Fibroblast of villous mesenchyme (primary cell): ENCODE measurements at regions not wholly inside any gene's neighbourhood (a gene's known extent, or its start where the extent isn't known, plus 50 kb on each side); places are given as distances from the start of the nearest gene placed in this dataset.
A peak's percentile ranks its signal among the peaks of the same experiment; 100 is the strongest.
"Not testable (repeated sequence)": the region's sequence is repeated elsewhere in the genome, so short reads cannot be mapped to it uniquely, and the experiment has no call there.

Experiments
- DNase-seq: peaks from one replicate; pipeline ENCODE4 v3.0.0-alpha.2; 2010; ENCODE audit warnings: low read depth
- H3K4me3 ChIP-seq: 2 replicates; pipeline ENCODE4 v1.5.1; 2011; ENCODE audit warnings: low read depth, mild to moderate bottlenecking, low read length
- TF ChIP-seq, protein P1 (sequence below): IDR thresholded peaks from 2 replicates; pipeline ENCODE4 v1.5.1; 2012; ENCODE audit warnings: low read depth, mild to moderate bottlenecking, low read length; ENCODE audit not compliant: insufficient read depth

- H3K4me3 ChIP-seq = no peak overlapping the region
- no peak for DNase-seq
- TF ChIP-seq, protein P1, sequence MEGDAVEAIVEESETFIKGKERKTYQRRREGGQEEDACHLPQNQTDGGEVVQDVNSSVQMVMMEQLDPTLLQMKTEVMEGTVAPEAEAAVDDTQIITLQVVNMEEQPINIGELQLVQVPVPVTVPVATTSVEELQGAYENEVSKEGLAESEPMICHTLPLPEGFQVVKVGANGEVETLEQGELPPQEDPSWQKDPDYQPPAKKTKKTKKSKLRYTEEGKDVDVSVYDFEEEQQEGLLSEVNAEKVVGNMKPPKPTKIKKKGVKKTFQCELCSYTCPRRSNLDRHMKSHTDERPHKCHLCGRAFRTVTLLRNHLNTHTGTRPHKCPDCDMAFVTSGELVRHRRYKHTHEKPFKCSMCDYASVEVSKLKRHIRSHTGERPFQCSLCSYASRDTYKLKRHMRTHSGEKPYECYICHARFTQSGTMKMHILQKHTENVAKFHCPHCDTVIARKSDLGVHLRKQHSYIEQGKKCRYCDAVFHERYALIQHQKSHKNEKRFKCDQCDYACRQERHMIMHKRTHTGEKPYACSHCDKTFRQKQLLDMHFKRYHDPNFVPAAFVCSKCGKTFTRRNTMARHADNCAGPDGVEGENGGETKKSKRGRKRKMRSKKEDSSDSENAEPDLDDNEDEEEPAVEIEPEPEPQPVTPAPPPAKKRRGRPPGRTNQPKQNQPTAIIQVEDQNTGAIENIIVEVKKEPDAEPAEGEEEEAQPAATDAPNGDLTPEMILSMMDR = no peak
These were observed 579.4 kb downstream of the GRXCR1 start for GRCh38 chr4:43471950-43472349.

DNA sequence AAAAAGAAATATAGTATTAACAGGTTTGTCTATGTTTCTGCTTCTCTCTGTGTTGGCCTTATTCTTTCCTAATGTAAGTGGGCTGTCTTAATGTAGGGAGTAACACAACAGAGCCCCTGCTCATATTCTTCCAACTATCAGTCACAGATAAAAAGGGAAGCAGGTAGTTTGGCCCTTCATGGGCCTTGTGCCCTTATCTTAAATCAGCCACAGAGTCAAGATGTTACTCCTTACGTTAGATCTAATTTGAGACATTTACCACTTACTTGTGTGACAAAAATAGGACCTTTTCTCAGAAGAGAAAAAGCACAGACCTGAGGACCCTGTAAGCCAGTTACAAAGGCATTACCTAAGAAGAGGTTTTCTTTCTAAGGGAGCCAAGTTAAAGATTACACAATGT lies 589.0 kb downstream of the GRXCR1 start:
- DNase-seq = no peak
- H3K4me3 ChIP-seq = no peak overlapping the region
- TF ChIP-seq, protein P1 = no peak

GRCh38 chr4:43485196-43485595 lies 592.7 kb downstream of the GRXCR1 start:
- TF ChIP-seq, protein P1 = no peak
- no peak overlapping the region for H3K4me3 ChIP-seq
- peak; percentile 3 for DNase-seq

DNA sequence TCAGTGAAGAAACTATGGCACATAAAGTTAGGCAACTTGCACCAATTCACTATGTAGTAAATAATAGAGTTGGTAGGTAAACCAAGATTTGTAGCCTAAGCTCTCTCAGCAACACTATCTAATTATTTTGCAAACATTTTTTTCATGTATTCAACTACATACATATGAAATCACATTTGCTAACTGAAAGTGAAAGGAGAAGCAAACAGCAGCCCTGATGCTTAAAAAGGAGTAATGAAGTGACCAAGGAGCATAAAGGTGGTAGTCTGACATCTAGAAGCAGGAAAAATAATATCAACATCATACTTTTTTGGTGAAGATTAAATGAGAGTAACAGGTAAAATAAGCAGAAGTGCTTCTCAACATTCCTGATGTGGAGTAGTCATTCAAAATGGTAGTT lies 603.7 kb downstream of the GRXCR1 start:
- DNase-seq = peak; percentile 29
- no peak overlapping the region for H3K4me3 ChIP-seq
- TF ChIP-seq, protein P1 = no peak

DNA sequence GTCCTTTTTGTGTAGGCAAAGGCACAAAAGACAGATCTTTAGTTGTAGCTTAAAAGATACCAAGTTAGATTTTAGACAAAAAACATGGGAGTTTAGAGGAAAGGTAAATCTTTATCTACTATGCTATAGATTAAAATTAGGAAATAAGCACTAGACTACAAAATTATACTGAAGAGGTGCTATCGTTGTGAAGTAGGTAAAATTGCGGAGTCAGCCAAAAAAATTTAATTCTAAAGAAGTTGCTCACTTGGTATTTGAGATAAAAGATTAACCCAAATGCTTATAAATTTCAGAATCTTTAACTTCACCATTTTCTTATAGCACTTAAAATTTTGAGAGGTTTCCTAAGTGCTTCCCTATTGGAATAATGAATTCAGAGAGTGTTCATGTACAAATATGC lies 604.1 kb downstream of the GRXCR1 start:
- DNase-seq = no peak
- TF ChIP-seq, protein P1 = no peak
- H3K4me3 ChIP-seq = no peak overlapping the region

GRCh38 chr4:43505823-43506222 lies 613.3 kb downstream of the GRXCR1 start:
- DNase-seq, H3K4me3 ChIP-seq: not testable (repeated sequence)

GRCh38 chr4:43512253-43512652 lies 619.7 kb downstream of the GRXCR1 start:
- no peak overlapping the region for H3K4me3 ChIP-seq
- DNase-seq = no peak
- TF ChIP-seq, protein P1 = no peak
